ENCODE measurements at regions not wholly inside any gene's neighbourhood (a gene's known extent, or its start where the extent isn't known, plus 50 kb on each side); places are given as distances from the start of the nearest gene placed in this dataset.
"Not testable (repeated sequence)": the region's sequence is repeated elsewhere in the genome, so short reads cannot be mapped to it uniquely, and the experiment has no call there.

DNA sequence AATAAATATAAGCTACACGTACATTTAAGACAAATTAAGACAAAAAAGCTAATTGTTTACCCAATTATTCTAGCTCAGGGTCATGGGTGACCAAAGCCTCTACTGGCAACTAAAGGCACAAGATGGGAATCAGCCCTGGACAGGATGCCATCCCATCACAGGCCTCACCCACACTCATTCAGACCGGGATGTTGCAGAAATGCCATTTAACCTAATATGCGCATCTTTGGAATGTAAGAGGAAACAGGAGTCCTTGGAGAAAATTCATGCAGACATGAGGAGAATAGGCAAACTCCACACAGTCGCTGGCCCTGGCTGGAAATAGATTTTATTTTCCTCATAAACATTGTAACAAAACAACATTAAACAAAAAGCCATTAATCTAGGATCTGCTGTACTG lies 2003.8 kb upstream of the CDH9 start:
- in situ Hi-C loops (cut with HindIII; ENCODE audit: low sequenced_read_pairs) = no loop called here

DNA sequence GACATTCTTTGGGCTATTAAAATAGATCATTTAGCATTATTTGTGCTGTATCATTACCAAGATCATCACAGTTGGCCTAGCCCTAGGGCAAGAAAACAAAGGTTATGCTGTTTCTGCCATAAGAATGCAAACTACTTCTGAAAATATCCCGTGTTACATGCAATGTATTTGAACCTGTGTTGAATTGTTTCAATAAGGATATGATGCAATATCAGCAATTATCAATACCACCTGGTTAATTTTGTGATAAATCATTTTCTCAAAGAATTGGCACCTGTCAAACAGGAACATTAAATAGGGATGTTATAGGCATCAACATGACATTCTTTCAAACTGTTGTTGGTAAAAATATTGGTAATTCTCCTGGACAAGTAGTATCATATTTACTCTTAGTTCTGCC lies 2002.0 kb upstream of the CDH9 start:
- in situ Hi-C loops (cut with HindIII; ENCODE audit: low sequenced_read_pairs) = no loop called here

- in situ Hi-C loops (cut with HindIII; ENCODE audit: low sequenced_read_pairs) = no loop called here
Measured at GRCh38 chr5:29039994-29040393, 2001.6 kb upstream of the CDH9 start.

GRCh38 chr5:29037716-29038115 lies 1999.3 kb upstream of the CDH9 start:
- in situ Hi-C loops (cut with HindIII; ENCODE audit: low sequenced_read_pairs) = no loop called here

- in situ Hi-C loops (cut with HindIII; ENCODE audit: low sequenced_read_pairs) = no loop called here
Measured at GRCh38 chr5:29024052-29024451, 1985.7 kb upstream of the CDH9 start.

GRCh38 chr5:29023541-29023940 lies 1985.2 kb upstream of the CDH9 start:
- in situ Hi-C loops (cut with HindIII; ENCODE audit: low sequenced_read_pairs) = no loop called here

DNA sequence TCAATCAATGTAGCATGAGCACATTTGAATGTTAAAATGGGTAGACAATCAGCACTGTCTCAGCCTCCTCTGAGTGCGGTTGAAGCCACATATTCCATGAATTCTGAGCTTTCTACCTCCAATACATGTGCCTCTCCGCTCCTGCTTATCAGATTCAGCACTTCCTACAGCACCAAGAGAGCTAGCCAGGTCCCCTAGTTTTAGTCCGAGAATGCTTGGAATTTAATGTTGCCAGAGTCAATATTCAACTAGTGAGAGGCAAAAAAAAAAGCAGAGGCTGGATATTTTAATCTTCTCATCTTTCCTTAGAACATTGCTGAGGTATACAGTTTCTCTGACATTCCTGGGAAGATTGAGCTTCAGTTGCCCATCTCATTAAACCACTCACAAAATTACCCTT lies 1979.1 kb upstream of the CDH9 start:
- in situ Hi-C loops (cut with HindIII; ENCODE audit: low sequenced_read_pairs) = no loop called here

- in situ Hi-C loops (cut with HindIII; ENCODE audit: low sequenced_read_pairs) = no loop called here
Measured at GRCh38 chr5:29016067-29016466, 1977.7 kb upstream of the CDH9 start.

DNA sequence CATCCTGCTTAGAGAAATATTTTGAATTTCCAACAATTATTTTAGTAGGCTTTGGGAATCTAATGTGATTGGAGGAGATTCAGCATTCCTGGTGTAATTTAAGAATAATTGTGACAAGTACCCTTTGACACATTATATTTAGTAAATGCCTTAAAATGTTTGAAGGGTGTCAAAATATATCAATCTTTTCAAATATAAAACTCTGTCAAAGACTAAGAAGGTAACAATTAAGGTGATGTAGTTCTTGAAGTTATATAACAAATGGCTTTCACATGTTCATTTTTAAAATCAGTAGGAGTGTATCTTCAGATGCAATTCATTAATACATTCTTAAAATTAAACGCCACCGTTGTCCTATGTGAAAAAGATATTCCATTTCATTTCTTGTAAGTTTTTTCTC lies 1977.1 kb upstream of the CDH9 start:
- in situ Hi-C loops (cut with HindIII; ENCODE audit: low sequenced_read_pairs) = no loop called here

DNA sequence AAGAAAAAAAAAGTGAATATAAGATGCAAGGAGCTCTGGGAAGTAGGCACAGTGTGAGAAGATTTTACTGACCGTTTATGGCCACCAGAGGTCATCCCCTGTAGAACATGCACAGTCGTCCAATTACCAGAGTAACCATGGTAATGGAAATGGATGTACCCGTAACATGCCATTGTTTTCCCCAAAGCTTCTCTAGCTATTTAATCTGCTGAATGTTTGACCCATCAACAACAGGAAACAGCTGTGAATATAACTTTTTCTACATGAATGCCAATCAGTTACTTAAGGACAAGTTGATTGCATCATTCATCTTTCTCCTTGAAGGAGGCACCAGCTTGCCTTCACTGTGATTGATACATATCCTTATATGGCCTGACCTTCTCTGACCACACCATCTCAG lies 1967.0 kb upstream of the CDH9 start:
- in situ Hi-C loops (cut with HindIII; ENCODE audit: low sequenced_read_pairs) = no loop called here

- in situ Hi-C loops (cut with HindIII; ENCODE audit: low sequenced_read_pairs) = no loop called here
Measured at GRCh38 chr5:29002481-29002880, 1964.1 kb upstream of the CDH9 start.

DNA sequence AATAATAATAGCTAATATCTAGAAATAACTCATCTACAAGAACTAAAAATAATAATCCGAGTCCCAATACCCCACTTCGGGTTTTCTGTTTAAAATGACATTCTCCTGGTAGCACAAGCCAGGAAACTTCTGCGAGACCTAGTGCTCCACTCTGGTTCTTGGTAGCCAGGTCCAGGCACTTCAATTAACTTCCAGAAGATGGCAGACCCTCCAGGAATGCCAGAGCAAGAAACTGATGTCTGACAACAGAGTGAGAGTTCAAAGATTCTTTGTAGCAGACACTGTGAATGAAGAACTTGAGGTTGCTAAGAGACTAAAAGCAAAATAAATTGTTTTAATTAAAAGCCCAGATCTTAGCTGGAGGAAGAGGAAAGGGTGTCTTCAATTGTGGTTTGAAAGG lies 1963.3 kb upstream of the CDH9 start:
- in situ Hi-C loops (cut with HindIII; ENCODE audit: low sequenced_read_pairs) = no loop called here

GRCh38 chr5:28984639-28985038 lies 1946.3 kb upstream of the CDH9 start:
- in situ Hi-C loops (cut with HindIII; ENCODE audit: low sequenced_read_pairs) = no loop called here

DNA sequence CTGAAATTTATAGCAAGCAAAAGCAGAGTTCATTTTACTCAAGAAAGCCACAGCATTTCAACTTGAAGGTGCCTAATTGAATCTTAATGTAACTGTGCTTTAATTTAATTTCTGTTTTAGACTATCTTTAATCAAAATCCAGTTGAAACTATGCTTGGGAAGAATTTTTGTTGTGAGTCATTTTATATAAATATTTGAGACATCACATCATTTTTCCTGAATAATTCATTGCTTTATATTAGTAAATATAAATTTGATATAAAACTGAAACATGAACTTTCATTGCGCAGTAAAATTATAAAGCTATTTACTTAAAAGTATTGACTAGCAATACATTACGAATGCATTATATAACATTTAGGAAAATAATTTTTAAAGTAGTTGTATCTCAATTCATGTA lies 1937.1 kb upstream of the CDH9 start:
- in situ Hi-C loops (cut with HindIII; ENCODE audit: low sequenced_read_pairs) = no loop called here

DNA sequence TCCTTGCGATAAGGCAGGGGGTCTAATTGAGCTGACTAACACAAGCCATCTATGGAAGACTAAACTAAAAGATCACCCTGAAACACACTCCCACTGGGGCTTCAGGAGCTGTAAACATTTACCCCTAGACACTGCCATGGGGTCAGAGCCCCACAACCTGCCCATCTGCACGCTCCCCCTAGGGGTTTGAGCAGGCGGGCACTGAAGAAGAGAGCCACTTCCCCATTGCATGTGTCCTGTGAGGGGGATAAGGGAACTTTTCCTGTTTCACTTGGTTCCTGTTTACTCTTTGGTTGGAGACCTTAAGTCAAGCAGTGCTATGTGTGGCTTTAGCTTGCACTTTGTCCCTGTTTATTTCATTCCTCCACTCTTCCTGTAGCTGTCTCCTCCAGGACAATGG lies 1929.5 kb upstream of the CDH9 start:
- in situ Hi-C loops (cut with HindIII; ENCODE audit: low sequenced_read_pairs) = no loop called here

DNA sequence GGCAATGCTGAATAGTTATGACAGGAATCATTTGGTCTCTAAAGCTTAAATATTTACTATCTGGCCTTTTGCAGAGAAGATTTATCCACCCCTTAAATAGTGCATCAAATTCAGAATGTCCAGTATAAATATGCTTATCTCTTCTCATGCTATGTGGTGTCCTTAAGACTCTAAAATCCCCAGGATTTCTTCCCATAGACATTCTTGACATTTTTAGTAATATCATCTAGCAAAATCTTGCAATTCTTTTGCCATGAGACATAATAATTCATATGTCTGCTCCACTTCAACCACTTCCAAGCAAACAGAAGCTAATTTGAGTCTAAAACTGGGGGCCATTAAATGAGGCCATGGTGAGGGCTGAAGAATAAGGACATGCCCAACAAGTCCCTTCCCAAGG lies 1923.4 kb upstream of the CDH9 start:
- in situ Hi-C loops (cut with HindIII; ENCODE audit: low sequenced_read_pairs) = no loop called here

- in situ Hi-C loops (cut with HindIII; ENCODE audit: low sequenced_read_pairs) = no loop called here
Measured at GRCh38 chr5:28958581-28958980, 1920.2 kb upstream of the CDH9 start.

DNA sequence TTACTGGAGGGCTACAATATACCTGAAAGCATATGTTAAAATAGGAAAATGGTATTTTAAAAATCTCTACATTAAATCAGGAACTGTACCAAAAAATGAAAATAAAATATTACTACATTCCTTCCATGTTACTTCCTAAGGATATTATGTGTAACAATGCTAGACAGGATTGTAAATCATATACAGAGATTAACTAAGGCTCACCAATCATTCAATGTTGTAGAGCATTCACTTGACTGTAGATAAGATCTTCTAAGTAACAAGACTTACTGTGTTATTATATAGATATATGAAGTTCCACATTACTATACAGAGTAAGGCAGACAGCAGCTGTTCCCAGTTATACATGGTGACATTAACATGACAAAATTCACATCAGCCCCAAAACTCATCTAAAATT lies 1919.1 kb upstream of the CDH9 start:
- in situ Hi-C loops (cut with HindIII; ENCODE audit: low sequenced_read_pairs) = no loop called here

DNA sequence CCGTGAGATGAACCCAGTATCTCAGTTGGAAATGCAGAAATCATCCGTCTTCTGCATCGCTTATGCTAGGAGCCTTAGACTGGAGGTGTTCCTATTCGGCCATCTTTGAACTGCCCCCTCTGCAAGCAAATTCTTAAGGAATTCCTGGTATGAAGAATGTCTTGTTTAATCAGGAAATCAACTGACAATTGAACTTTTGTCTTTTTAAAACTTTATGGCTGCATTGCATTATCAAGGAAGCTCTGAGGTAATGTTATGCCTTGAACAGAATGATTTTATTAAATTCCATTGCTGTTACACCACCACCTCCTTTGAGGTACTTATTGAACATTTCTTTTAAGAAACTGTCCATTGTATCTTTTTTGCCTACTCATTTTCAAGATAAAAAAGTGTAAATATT lies 1915.7 kb upstream of the CDH9 start:
- in situ Hi-C loops (cut with HindIII; ENCODE audit: low sequenced_read_pairs) = no loop called here

- in situ Hi-C loops (cut with HindIII; ENCODE audit: low sequenced_read_pairs) = no loop called here
Measured at GRCh38 chr5:28947865-28948264, 1909.5 kb upstream of the CDH9 start.

GRCh38 chr5:28945859-28946258 lies 1907.5 kb upstream of the CDH9 start:
- in situ Hi-C loops (cut with HindIII; ENCODE audit: low sequenced_read_pairs) = no loop called here

DNA sequence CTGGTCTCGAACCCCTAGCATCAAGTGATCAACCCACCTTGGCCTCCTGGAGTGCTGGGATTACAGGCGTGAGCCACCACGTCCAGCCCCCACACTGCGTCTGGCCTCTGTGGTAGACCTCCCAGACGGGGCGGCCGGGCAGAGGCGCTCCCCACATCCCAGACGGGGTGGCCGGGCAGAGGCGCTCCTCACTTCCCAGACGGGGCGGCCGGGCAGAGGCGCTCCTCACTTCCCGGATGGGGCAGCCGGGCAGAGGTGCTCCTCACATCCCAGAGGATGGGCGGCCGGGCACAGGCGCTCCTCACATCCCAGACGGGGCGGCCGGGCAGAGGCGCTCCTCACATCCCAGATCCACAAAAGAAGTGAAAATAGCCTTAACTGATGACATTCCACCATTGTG lies 1891.0 kb upstream of the CDH9 start:
- in situ Hi-C loops (cut with HindIII; ENCODE audit: low sequenced_read_pairs) = not testable (repeated sequence)

DNA sequence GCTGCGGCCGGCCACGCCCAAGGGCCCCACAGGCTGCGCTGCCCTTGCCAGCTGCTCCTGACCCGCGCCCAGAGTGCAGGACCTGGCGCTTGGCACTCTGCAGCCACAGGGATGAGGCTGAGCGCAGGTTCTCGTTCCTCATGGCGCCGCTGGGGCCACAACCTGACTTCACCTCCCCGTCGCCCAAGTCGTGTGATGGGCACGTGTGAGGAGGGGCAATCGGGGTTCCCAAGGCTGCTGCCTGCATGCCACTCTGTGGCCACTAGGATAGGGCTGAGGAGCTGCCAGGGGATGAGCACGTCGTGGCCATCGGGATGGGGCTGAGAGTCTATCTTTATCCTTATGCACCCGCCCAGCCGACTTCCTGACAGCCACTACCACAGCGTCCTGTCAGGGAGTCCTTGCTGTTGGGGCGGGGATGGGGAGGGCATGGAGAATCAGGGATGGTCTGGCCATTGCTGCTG lies 1890.0 kb upstream of the CDH9 start:
- in situ Hi-C loops (cut with HindIII; ENCODE audit: low sequenced_read_pairs) = not testable (repeated sequence)
